K562 (cell line): ENCODE measurements at regions not wholly inside any gene's neighbourhood (a gene's known extent, or its start where the extent isn't known, plus 50 kb on each side); places are given as distances from the start of the nearest gene placed in this dataset.

Experiments
- ATAC-seq: fragments of 200-7000 bp; cut with Tn5 transposase; 3 replicates; pipeline ENCODE4 v1.9.1; 2020; ENCODE audit warnings: moderate library complexity
- BruUV-seq: library from RNA; stranded (reverse); fragments of 400-500 nt; replicated peaks from 2 replicates; lab custom pipeline; 2021; lab: Mats Ljungman, UMichigan
- CTCF ChIA-PET: fragments of 300-600 bp; formaldehyde crosslinking; extraction: SDS; loops from one replicate; lab custom pipeline; 2021; ENCODE audit warnings: low intra/inter-chr PET ratio; lab: Yijun Ruan, JAX
- POLR2A ChIA-PET: fragments of 300-600, 350-650 bp; sonication (Branson Sonifier 250); formaldehyde crosslinking; extraction: SDS; loops from one replicate; lab custom pipeline; 2021; ENCODE audit warnings: antibody characterized with exemption, inconsistent platforms; lab: Yijun Ruan, JAX
- DNase-seq, 4 experiments: peaks; one replicate each; pipeline versions ENCODE4 v3.0.0 to v3.0.0-alpha.2; 2011 to 2018; ENCODE audit warnings: low spot score in 3 of 4, mixed read lengths in 3 of 4; ENCODE audit errors: extremely low read depth in 1 of 4
- FAIRE-seq: peaks from 2 replicates; lab custom pipeline; 2011; peaks lifted over from hg19 to GRCh38; lab: Jason Lieb, UNC
- H2AFZ ChIP-seq: 2 replicates; pipeline ENCODE4 v1.6.0; 2011; ENCODE audit warnings: low read depth, low read length, control low read depth, inconsistent platforms
- H3K27ac ChIP-seq: fragments of 200-600 bp; 3 replicates; pipeline ENCODE4 v1.8.0; 2011; ENCODE audit warnings: low read depth, mild to moderate bottlenecking, control low read depth, inconsistent platforms, low read length, moderate library complexity, mixed read lengths; ENCODE audit errors: extremely low read depth
- H3K27me3 ChIP-seq, 2 experiments: fragments of 300-600 bp in 1 of 2; 2 replicates in 1 of 2; 3 replicates in 1 of 2; pipeline versions ENCODE4 v1.6.0 to v1.8.0; 2011; ENCODE audit warnings: inconsistent platforms in 2 of 2, low read length in 2 of 2, mild to moderate bottlenecking in 1 of 2, mixed read lengths in 1 of 2, moderate library complexity in 1 of 2; ENCODE audit not compliant: control insufficient read depth in 2 of 2, insufficient read depth in 2 of 2
- H3K36me3 ChIP-seq: fragments of 300-600 bp; 3 replicates; pipeline ENCODE4 v1.8.0; 2011; ENCODE audit warnings: mild to moderate bottlenecking, low read length, inconsistent platforms; ENCODE audit not compliant: control insufficient read depth, insufficient read depth
- H3K4me1 ChIP-seq, 2 experiments: fragments of 200-600 bp in 1 of 2; replicated peaks in 1 of 2; 2 replicates in 1 of 2; 3 replicates in 1 of 2; pipeline versions ENCODE4 v1.5.1 to v1.8.0; 2011; ENCODE audit warnings: inconsistent platforms in 2 of 2, low read length in 2 of 2, mild to moderate bottlenecking in 1 of 2, mixed read lengths in 1 of 2, moderate library complexity in 1 of 2; ENCODE audit not compliant: control insufficient read depth in 2 of 2, insufficient read depth in 2 of 2
- H3K4me2 ChIP-seq: 2 replicates; pipeline ENCODE4 v1.6.1; 2011; ENCODE audit warnings: low read length, control low read depth, inconsistent platforms, mixed read lengths; ENCODE audit not compliant: insufficient read depth
- H3K4me3 ChIP-seq: fragments of 200-600 bp; sonication (generic), shearing (Covaris generic); 2 replicates; pipeline ENCODE4 v1.5.1; 2016; ENCODE audit warnings: control low read depth, inconsistent platforms
- H3K79me2 ChIP-seq: fragments of 200-600 bp; 3 replicates; pipeline ENCODE4 v1.8.0; 2011; ENCODE audit warnings: low read length, inconsistent platforms; ENCODE audit not compliant: control insufficient read depth, insufficient read depth
- H3K9ac ChIP-seq, 2 experiments: 2 replicates each; pipeline versions ENCODE4 v1.6.0 to v1.6.1; 2011; ENCODE audit warnings: low read depth in 2 of 2, low read length in 2 of 2, control low read depth in 1 of 2, inconsistent platforms in 1 of 2, mild to moderate bottlenecking in 1 of 2, mixed read lengths in 1 of 2; ENCODE audit not compliant: insufficient read depth in 1 of 2
- H3K9me1 ChIP-seq: one replicate; pipeline ENCODE4 v1.6.0; 2011; ENCODE audit warnings: inconsistent platforms, mild to moderate bottlenecking, low read length, moderate library complexity; ENCODE audit not compliant: control insufficient read depth, insufficient read depth
- H3K9me3 ChIP-seq: replicated peaks from 2 replicates; pipeline ENCODE4 v1.5.1; 2011; ENCODE audit warnings: low read depth, low read length, inconsistent platforms; ENCODE audit not compliant: control insufficient read depth, insufficient read depth
- H4K20me1 ChIP-seq: replicated peaks from 2 replicates; pipeline ENCODE4 v1.6.1; 2011; ENCODE audit warnings: low read length, inconsistent platforms, mixed read lengths; ENCODE audit not compliant: control insufficient read depth, insufficient read depth
- NFE2 ChIP-seq: IDR thresholded peaks from 2 replicates; pipeline ENCODE4 v1.6.1; 2014; ENCODE audit warnings: antibody characterized with exemption, low read depth
- ZNF165 ChIP-seq: fragments of 250-450 bp; sonication (Bioruptor Pico); IDR thresholded peaks from 2 replicates; pipeline ENCODE4 v1.4.0; 2020; ENCODE audit warnings: borderline replicate concordance
- ZNF3 ChIP-seq: fragments of 250-450 bp; sonication (Bioruptor Pico); IDR thresholded peaks from 2 replicates; pipeline ENCODE4 v1.5.0; 2021; ENCODE audit warnings: mild to moderate bottlenecking, moderate library complexity
- WGBS: fragments of 100-300 bp; shearing (Covaris generic); methylation state at CpG from one replicate; pipeline ENCODE4 v1.1.6; 2016; ENCODE audit warnings: low coverage, mixed read lengths; ENCODE audit not compliant: insufficient coverage; ENCODE audit errors: missing lambda C conversion rate; 5-methylcytosine and 5-hydroxymethylcytosine counted together
- in situ Hi-C: fragments of 300-500 bp; cut with MboI; formaldehyde crosslinking; loops from 4 replicates; pipeline ENCODE4 v1.15.0; 2018; ENCODE audit warnings: inconsistent platforms, mixed read lengths
- intact Hi-C: fragments of 100-400 bp; cut with micrococcal nuclease; formaldehyde crosslinking; loops from 2 replicates; pipeline ENCODE4 v1.14.2; 2022
- TF ChIP-seq, protein P1 (sequence below), 2 experiments: fragments of 450-650 bp in 1 of 2; IDR thresholded peaks; 2 replicates each; pipeline ENCODE4 v1.6.1; 2011 to 2017; ENCODE audit warnings: low read depth in 2 of 2, antibody characterized with exemption in 1 of 2, borderline replicate concordance in 1 of 2, low read length in 1 of 2, mild to moderate bottlenecking in 1 of 2, mixed read lengths in 1 of 2; ENCODE audit not compliant: control insufficient read depth in 1 of 2

DNA sequence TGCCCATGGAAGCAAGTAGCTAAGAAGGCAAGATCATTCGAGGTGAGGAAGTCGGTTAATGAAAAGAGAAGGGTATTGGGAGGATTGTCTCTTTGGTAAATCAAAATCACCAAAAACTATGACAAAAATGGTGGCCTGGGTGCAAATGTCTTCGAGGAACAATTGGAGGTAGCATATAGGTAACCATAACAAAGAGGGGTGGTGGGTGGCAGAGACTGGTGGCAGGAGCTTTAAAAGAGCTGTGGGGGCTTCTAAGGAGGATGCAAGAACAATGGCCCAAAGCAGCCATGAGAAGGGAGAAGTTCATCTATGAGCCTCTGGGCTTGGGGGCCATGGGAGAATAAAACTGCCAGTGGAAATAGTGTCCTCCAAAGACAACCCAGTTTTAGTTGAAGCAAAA, 172.2 kb upstream of the PDE1C start:
- POLR2A ChIA-PET = interaction anchor here (0.6 kb wide), 1 partner anchor 1299 kb away, joined by 3 read pairs; no protein-coding TSS in a partner anchor

More for the DNA sequence above, 172.2 kb upstream of the PDE1C start:
- no peak overlapping the region for H2AFZ ChIP-seq
- no peak overlapping the region for H3K27ac ChIP-seq
- no peaks in the 10 kb centered on the region for H3K79me2 ChIP-seq
- H3K27me3 ChIP-seq = no peaks in the 10 kb centered on the region; a peak in 1 of 5 replicates
- 0% methylated on average over 3 of the region's 3 CpGs for WGBS
- CTCF ChIA-PET = no interaction called here
- no peak for ATAC-seq
- in situ Hi-C loops = no loop called here
- H3K36me3 ChIP-seq = no peaks in the 10 kb centered on the region
- H3K4me1 ChIP-seq = no peaks in the 10 kb centered on the region
- H3K9me1 ChIP-seq = no peaks in the 10 kb centered on the region
- no TSS peak for BruUV-seq
- intact Hi-C loops = no loop called here
- FAIRE-seq = no peak
- H4K20me1 ChIP-seq = no peaks in the 10 kb centered on the region
- no peak for DNase-seq
- no peak overlapping the region for H3K4me3 ChIP-seq
- H3K9ac ChIP-seq = no peak overlapping the region
- H3K4me2 ChIP-seq = no peak overlapping the region
- TF ChIP-seq ZNF165 = no peak
- TF ChIP-seq ZNF3 (CRISPR knock-in tag) = no peak
- TF ChIP-seq, protein P1, sequence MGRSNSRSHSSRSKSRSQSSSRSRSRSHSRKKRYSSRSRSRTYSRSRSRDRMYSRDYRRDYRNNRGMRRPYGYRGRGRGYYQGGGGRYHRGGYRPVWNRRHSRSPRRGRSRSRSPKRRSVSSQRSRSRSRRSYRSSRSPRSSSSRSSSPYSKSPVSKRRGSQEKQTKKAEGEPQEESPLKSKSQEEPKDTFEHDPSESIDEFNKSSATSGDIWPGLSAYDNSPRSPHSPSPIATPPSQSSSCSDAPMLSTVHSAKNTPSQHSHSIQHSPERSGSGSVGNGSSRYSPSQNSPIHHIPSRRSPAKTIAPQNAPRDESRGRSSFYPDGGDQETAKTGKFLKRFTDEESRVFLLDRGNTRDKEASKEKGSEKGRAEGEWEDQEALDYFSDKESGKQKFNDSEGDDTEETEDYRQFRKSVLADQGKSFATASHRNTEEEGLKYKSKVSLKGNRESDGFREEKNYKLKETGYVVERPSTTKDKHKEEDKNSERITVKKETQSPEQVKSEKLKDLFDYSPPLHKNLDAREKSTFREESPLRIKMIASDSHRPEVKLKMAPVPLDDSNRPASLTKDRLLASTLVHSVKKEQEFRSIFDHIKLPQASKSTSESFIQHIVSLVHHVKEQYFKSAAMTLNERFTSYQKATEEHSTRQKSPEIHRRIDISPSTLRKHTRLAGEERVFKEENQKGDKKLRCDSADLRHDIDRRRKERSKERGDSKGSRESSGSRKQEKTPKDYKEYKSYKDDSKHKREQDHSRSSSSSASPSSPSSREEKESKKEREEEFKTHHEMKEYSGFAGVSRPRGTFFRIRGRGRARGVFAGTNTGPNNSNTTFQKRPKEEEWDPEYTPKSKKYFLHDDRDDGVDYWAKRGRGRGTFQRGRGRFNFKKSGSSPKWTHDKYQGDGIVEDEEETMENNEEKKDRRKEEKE (IDR thresholded peaks at IDR 0.05; ENCODE audit: borderline replicate concordance in 1 of 2, control insufficient read depth in 1 of 2, low read depth in 2 of 2, low read length in 1 of 2) = no peak
- TF ChIP-seq NFE2 = no peak
- no peaks in the 10 kb centered on the region for H3K9me3 ChIP-seq
